K562 (cell line): ENCODE measurements at regions not wholly inside any gene's neighbourhood (a gene's known extent, or its start where the extent isn't known, plus 50 kb on each side); places are given as distances from the start of the nearest gene placed in this dataset.

Source experiments
- FOXA1 ChIP-seq: fragments of 450-650 bp; IDR thresholded peaks from 2 replicates; pipeline ENCODE4 v1.6.1; 2016; ENCODE audit warnings: mild to moderate bottlenecking, borderline replicate concordance
- HDAC2 ChIP-seq: fragments of 450-650 bp; IDR thresholded peaks from 2 replicates; pipeline ENCODE4 v1.6.1; 2016; ENCODE audit warnings: mild to moderate bottlenecking
- KLF1 ChIP-seq: fragments of 450-650 bp; IDR thresholded peaks from 2 replicates; pipeline ENCODE4 v1.6.1; 2016; ENCODE audit warnings: missing genetic modification characterization, missing compliant biosample characterization
- MAZ ChIP-seq, 2 experiments: fragments of 450-650 bp in 1 of 2; sonication (generic) in 1 of 2; formaldehyde crosslinking; IDR thresholded peaks in 1 of 2; conservative IDR thresholded peaks in 1 of 2; 2 replicates each; pipeline versions ENCODE4 v1.4.0 to v1.5.0; 2020; ENCODE audit warnings: mild to moderate bottlenecking in 1 of 2, missing genetic modification reagents in 1 of 2
- MGA ChIP-seq: fragments of 450-650 bp; IDR thresholded peaks from 2 replicates; pipeline ENCODE4 v1.6.1; 2016; ENCODE audit warnings: mild to moderate bottlenecking, moderate library complexity
- PCBP1 ChIP-seq: fragments of 200-400 bp; formaldehyde crosslinking; IDR thresholded peaks from 2 replicates; pipeline ENCODE4 v1.6.1; 2018; ENCODE audit warnings: mild to moderate bottlenecking, low read depth, low read length; ENCODE audit not compliant: poor library complexity, severe bottlenecking
- SOX6 ChIP-seq: fragments of 450-650 bp; IDR thresholded peaks from 2 replicates; pipeline ENCODE4 v1.6.1; 2014; ENCODE audit warnings: mild to moderate bottlenecking
- SPI1 ChIP-seq: IDR thresholded peaks from 2 replicates; pipeline ENCODE4 v1.6.1; 2011; ENCODE audit warnings: low read depth, low read length, control low read depth, borderline replicate concordance
- ZNF24 ChIP-seq: fragments of 450-650 bp; IDR thresholded peaks from 2 replicates; pipeline ENCODE4 v1.6.1; 2016
- ZNF41 ChIP-seq: fragments of 250-450 bp; sonication (Bioruptor Pico); conservative IDR thresholded peaks from 2 replicates; pipeline ENCODE4 v1.4.0; 2020; ENCODE audit warnings: mild to moderate bottlenecking
- TF ChIP-seq, protein P1 (sequence below): IDR thresholded peaks from 2 replicates; pipeline ENCODE4 v1.6.1; 2014; ENCODE audit warnings: antibody characterized with exemption
- TF ChIP-seq, protein P2 (sequence below): sonication (generic); formaldehyde crosslinking; IDR thresholded peaks from 2 replicates; pipeline ENCODE4 v1.8.1; 2023; ENCODE audit warnings: mild to moderate bottlenecking, missing genetic modification reagents, moderate library complexity
- TF ChIP-seq, protein P3 (sequence below): fragments of 250-450 bp; sonication (Bioruptor Pico); IDR thresholded peaks from 2 replicates; pipeline ENCODE4 v1.5.0; 2020; ENCODE audit warnings: mild to moderate bottlenecking, borderline replicate concordance

GRCh38 chr15:96042734-96043224 is 287.7 kb upstream of the NR2F2 start (continued):
- TF ChIP-seq MGA (0 out of 2 replicates have a peak, but pooled peaks have one; percentile 14), SOX6 (peak; percentile 23; the same call in 1 of the 2 replicates), MAZ (CRISPR knock-in tag; conservative IDR thresholded peaks at IDR 0.05 in 1 of 2, IDR thresholded peaks at IDR 0.05 in 1 of 2) (0 out of 4 replicates have a peak, but pooled peaks of 1 of the 2 experiments have one; percentile 34), KLF1 (tag) (no peak), SPI1 (peak; percentile 97), ZNF41 (CRISPR knock-in tag) (no peak), PCBP1 (no peak), FOXA1 (no peak), ZNF24 (no peak), HDAC2 (no peak)
- TF ChIP-seq, protein P1, sequence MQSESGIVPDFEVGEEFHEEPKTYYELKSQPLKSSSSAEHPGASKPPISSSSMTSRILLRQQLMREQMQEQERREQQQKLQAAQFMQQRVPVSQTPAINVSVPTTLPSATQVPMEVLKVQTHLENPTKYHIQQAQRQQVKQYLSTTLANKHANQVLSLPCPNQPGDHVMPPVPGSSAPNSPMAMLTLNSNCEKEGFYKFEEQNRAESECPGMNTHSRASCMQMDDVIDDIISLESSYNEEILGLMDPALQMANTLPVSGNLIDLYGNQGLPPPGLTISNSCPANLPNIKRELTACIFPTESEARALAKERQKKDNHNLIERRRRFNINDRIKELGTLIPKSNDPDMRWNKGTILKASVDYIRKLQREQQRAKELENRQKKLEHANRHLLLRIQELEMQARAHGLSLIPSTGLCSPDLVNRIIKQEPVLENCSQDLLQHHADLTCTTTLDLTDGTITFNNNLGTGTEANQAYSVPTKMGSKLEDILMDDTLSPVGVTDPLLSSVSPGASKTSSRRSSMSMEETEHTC = no peak
- TF ChIP-seq, protein P2, sequence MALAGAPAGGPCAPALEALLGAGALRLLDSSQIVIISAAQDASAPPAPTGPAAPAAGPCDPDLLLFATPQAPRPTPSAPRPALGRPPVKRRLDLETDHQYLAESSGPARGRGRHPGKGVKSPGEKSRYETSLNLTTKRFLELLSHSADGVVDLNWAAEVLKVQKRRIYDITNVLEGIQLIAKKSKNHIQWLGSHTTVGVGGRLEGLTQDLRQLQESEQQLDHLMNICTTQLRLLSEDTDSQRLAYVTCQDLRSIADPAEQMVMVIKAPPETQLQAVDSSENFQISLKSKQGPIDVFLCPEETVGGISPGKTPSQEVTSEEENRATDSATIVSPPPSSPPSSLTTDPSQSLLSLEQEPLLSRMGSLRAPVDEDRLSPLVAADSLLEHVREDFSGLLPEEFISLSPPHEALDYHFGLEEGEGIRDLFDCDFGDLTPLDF = no peak
- TF ChIP-seq, protein P3, sequence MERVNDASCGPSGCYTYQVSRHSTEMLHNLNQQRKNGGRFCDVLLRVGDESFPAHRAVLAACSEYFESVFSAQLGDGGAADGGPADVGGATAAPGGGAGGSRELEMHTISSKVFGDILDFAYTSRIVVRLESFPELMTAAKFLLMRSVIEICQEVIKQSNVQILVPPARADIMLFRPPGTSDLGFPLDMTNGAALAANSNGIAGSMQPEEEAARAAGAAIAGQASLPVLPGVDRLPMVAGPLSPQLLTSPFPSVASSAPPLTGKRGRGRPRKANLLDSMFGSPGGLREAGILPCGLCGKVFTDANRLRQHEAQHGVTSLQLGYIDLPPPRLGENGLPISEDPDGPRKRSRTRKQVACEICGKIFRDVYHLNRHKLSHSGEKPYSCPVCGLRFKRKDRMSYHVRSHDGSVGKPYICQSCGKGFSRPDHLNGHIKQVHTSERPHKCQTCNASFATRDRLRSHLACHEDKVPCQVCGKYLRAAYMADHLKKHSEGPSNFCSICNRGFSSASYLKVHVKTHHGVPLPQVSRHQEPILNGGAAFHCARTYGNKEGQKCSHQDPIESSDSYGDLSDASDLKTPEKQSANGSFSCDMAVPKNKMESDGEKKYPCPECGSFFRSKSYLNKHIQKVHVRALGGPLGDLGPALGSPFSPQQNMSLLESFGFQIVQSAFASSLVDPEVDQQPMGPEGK (CRISPR knock-in tag) = no peak
